ENCODE measurements at regions not wholly inside any gene's neighbourhood (a gene's known extent, or its start where the extent isn't known, plus 50 kb on each side); places are given as distances from the start of the nearest gene placed in this dataset.

- TF ChIP-seq E2F4 (CRISPR knock-in tag; IDR thresholded peaks at IDR 0.05; ENCODE audit: borderline replicate concordance, low read depth) (no peak), NR3C1 (CRISPR knock-in tag; conservative IDR thresholded peaks at IDR 0.05; ENCODE audit: low read depth) (no peak), HMGXB4 (CRISPR knock-in tag; IDR thresholded peaks at IDR 0.05) (no peak), PRRX2 (CRISPR knock-in tag; IDR thresholded peaks at IDR 0.05) (no peak), ATF2 (CRISPR knock-in tag; IDR thresholded peaks at IDR 0.05; ENCODE audit: borderline replicate concordance, low read depth) (no peak), EMX1 (CRISPR knock-in tag; IDR thresholded peaks at IDR 0.05) (no peak), ATF6 (CRISPR knock-in tag; IDR thresholded peaks at IDR 0.05) (no peak), IRF1 (CRISPR knock-in tag; IDR thresholded peaks at IDR 0.05) (no peak), ESRRA (CRISPR knock-in tag; IDR thresholded peaks at IDR 0.05; ENCODE audit: borderline replicate concordance) (no peak), CTCF (IDR thresholded peaks at IDR 0.05) (no peak), ETV6 (CRISPR knock-in tag; IDR thresholded peaks at IDR 0.05) (no peak), TP53 (CRISPR knock-in tag; IDR thresholded peaks at IDR 0.05) (no peak), ZNF416 (CRISPR knock-in tag; IDR thresholded peaks at IDR 0.05) (no peak), NR1H2 (CRISPR knock-in tag; IDR thresholded peaks at IDR 0.05) (no peak), MYBL2 (CRISPR knock-in tag; IDR thresholded peaks at IDR 0.05) (no peak)
- POLR2A ChIA-PET, result no interaction called here
- Mint-ChIP-seq H3K27ac (no peak overlapping the region), H3K4me1 (no peaks in the 10 kb centered on the region), H3K27me3 (ENCODE audit: low read depth) (no peaks in the 10 kb centered on the region), H3K9me3 (no peaks in the 10 kb centered on the region), H3K4me3 (no peak overlapping the region), H3K36me3 (no peaks in the 10 kb centered on the region)
- CTCF ChIA-PET, result no interaction called here
- DNase-seq (ENCODE audit: low spot score), result no peak
- ATAC-seq, result no peak
Measured at GRCh38 chr6:79862126-79862525, 85.2 kb downstream of the ELOVL4 start.

- Mint-ChIP-seq H3K27ac (no peak overlapping the region), H3K27me3 (ENCODE audit: low read depth) (no peaks in the 10 kb centered on the region), H3K36me3 (no peaks in the 10 kb centered on the region), H3K4me1 (no peaks in the 10 kb centered on the region), H3K9me3 (no peaks in the 10 kb centered on the region), H3K4me3 (no peak overlapping the region)
- CTCF ChIA-PET, result interaction anchor here (1.9 kb wide), 1 partner anchor 9 kb away, joined by 9 read pairs; no protein-coding TSS in a partner anchor
- ATAC-seq (no peak), DNase-seq (ENCODE audit: low spot score) (no peak)
- POLR2A ChIA-PET, result no interaction called here
- no peak for TF ChIP-seq ZNF121 (CRISPR knock-in tag; IDR thresholded peaks at IDR 0.05)
- TF ChIP-seq E2F4 (CRISPR knock-in tag; IDR thresholded peaks at IDR 0.05; ENCODE audit: borderline replicate concordance, low read depth), result no peak
- TF ChIP-seq ZNF532 (CRISPR knock-in tag; IDR thresholded peaks at IDR 0.05; ENCODE audit: borderline replicate concordance), result no peak
- TF ChIP-seq ZNF317 (CRISPR knock-in tag; IDR thresholded peaks at IDR 0.05; ENCODE audit: borderline replicate concordance, low read depth), result no peak
- no peak for TF ChIP-seq MLX (CRISPR knock-in tag; IDR thresholded peaks at IDR 0.05)
- TF ChIP-seq IRF2 (CRISPR knock-in tag; IDR thresholded peaks at IDR 0.05; ENCODE audit: borderline replicate concordance, low read depth), result no peak
Measured at GRCh38 chr6:79861023-79861422, 86.3 kb downstream of the ELOVL4 start.
